Superior temporal gyrus (tissue), 1 donor: ENCODE measurements at regions not wholly inside any gene's neighbourhood (a gene's known extent, or its start where the extent isn't known, plus 50 kb on each side); places are given as distances from the start of the nearest gene placed in this dataset.
"Not testable (repeated sequence)": the region's sequence is repeated elsewhere in the genome, so short reads cannot be mapped to it uniquely, and the experiment has no call there.

Source experiments
- DNase-seq: peaks from one replicate; pipeline ENCODE4 v3.0.0-alpha.2; 2016; ENCODE audit errors: extremely low spot score

- DNase-seq: no peak
These were observed 610.2 kb downstream of the UBE2NL start for GRCh38 chrX:144494074-144494473.

- no peak for DNase-seq
These were observed 648.0 kb downstream of the UBE2NL start for GRCh38 chrX:144531877-144532276.

GRCh38 chrX:144566592-144566991 lies 680.7 kb upstream of the SPANXN1 start:
- no peak for DNase-seq

GRCh38 chrX:144586756-144587155 lies 660.5 kb upstream of the SPANXN1 start:
- no peak for DNase-seq

- DNase-seq: no peak
These were observed 655.3 kb upstream of the SPANXN1 start for GRCh38 chrX:144592036-144592435.

GRCh38 chrX:144601010-144601409 lies 646.3 kb upstream of the SPANXN1 start:
- DNase-seq: no peak

- DNase-seq: no peak
These were observed 635.2 kb upstream of the SPANXN1 start for GRCh38 chrX:144612076-144612475.

- no peak for DNase-seq
These were observed 631.0 kb upstream of the SPANXN1 start for GRCh38 chrX:144616317-144616716.

- DNase-seq: no peak
These were observed 619.4 kb upstream of the SPANXN1 start for GRCh38 chrX:144627947-144628346.

- DNase-seq: not testable (repeated sequence)
These were observed 612.9 kb upstream of the SPANXN1 start for GRCh38 chrX:144634451-144634850.

GRCh38 chrX:144637731-144638130 lies 609.6 kb upstream of the SPANXN1 start:
- no peak for DNase-seq

GRCh38 chrX:144648788-144649187 lies 598.5 kb upstream of the SPANXN1 start:
- no peak for DNase-seq

- no peak for DNase-seq
These were observed 565.8 kb upstream of the SPANXN1 start for GRCh38 chrX:144681501-144681900.

- DNase-seq: no peak
These were observed 564.1 kb upstream of the SPANXN1 start for GRCh38 chrX:144683247-144683646.

- DNase-seq: no peak
These were observed 537.5 kb upstream of the SPANXN1 start for GRCh38 chrX:144709841-144710240.

- peak; percentile 8 for DNase-seq
These were observed 532.0 kb upstream of the SPANXN1 start for GRCh38 chrX:144715337-144715736.

GRCh38 chrX:144716187-144716586 lies 531.1 kb upstream of the SPANXN1 start:
- DNase-seq: peak; percentile 5

GRCh38 chrX:144717682-144718081 lies 529.6 kb upstream of the SPANXN1 start:
- no peak for DNase-seq

- DNase-seq: no peak
These were observed 525.0 kb upstream of the SPANXN1 start for GRCh38 chrX:144722307-144722706.

- peak; percentile 5 for DNase-seq
These were observed 516.8 kb upstream of the SPANXN1 start for GRCh38 chrX:144730471-144730870.

GRCh38 chrX:144732588-144732987 lies 514.7 kb upstream of the SPANXN1 start:
- DNase-seq: no peak

GRCh38 chrX:144738246-144738645 lies 509.1 kb upstream of the SPANXN1 start:
- no peak for DNase-seq

GRCh38 chrX:144768540-144768939 lies 478.8 kb upstream of the SPANXN1 start:
- DNase-seq: no peak

GRCh38 chrX:144783528-144783927 lies 463.8 kb upstream of the SPANXN1 start:
- not testable (repeated sequence) for DNase-seq

- DNase-seq: no peak
These were observed 457.2 kb upstream of the SPANXN1 start for GRCh38 chrX:144790148-144790547.
